ENCODE measurements at regions not wholly inside any gene's neighbourhood (a gene's known extent, or its start where the extent isn't known, plus 50 kb on each side); places are given as distances from the start of the nearest gene placed in this dataset.

GRCh38 chr10:60728056-60728455, 50.2 kb upstream of the CDK1 start:
- no peak for DNase-seq

DNA sequence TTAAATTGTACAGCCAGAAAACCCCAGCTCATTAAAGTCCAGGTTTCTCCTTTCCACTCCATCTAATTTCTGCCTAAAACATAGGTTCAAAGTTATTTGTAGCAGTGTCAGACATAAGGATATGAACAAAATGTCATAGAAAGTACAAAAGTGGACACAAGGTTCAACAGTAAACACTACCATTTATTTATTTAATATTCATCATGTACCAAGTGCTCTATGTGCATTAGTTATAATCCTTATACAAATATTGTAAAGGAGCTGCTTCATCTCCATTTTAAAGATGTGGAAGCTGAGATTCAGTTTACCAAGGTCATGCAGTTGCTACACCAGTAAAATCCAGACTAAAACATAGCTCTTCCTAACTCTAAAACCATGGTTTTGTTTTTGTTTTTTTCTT, 52.0 kb upstream of the CDK1 start:
- DNase-seq: no peak

DNA sequence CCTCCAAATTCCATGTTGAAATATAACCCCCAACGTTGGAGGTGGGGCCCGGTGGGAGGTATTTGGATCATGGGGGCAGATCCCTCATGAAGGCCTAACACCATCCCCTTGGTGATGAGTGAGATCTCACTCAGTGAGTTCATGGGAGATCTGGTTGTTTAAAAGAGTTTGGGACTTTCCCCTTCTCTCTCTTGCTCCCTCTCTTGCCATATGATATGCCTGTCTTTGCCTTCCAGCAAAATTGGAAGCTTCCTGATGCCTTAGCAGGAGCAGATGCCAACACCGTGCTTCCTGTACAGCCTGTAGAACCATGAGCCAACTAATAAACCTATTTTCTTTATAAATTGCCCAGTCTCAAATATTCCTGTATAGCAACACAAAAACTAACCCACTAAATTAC, 55.7 kb upstream of the CDK1 start:
- DNase-seq: no peak

DNA sequence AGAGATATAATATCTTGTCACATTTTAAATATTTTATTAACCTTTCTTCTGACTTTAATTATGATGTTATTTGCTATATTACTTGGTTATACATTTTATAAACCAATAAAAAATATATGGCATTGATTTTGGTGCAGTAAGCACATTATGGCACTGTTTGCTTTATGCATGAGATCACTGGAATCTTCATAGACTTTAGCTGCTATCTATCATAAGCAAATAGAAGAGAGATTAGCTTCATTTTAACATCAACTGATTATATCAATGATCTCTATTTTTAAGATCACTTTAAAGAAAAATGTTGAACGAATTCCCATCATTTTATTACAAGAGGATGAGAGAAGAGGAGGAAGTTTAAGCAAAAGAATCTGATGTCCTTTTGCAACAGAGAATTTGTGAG, 58.6 kb upstream of the CDK1 start:
- DNase-seq: no peak

GRCh38 chr10:60718886-60719285, 59.4 kb upstream of the CDK1 start:
- DNase-seq: no peak

DNA sequence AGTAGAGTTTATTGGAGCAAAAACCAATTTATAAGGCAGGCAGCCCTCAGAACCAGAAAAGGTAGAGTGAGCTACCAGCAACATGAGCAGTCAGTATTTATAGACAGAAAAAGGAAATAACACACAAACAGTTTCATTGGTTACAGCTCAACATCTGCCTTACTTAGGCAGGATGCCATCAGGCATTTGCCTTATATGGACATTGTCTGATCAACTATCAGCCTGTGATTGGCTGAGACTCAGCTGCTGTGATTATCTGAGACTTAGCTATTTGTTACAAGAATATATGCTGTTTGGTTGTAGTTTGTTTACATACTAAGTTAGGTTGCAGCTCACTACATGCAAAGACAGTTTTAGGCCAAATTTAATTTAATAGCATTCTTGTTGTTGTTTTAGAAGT, 60.4 kb upstream of the CDK1 start:
- DNase-seq: no peak

DNA sequence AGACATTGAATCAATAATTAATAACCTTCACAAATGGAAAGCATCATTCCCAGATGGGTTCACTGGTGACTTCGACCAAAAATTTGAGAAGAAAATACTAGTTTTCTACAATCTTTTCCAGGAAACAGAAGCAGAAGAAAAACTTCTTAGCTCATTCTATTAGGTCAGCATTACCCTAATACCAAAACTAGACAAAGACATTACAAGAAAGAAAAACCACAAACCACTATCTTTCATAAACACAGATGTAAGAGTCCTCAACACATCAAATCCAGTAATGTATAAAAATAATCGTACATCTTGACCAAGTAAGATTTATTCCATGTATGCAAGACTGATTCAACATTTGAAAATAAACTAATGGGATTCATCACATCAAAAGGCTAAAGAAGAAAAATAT, 64.0 kb upstream of the CDK1 start:
- no peak for DNase-seq

- DNase-seq: no peak
Measured at GRCh38 chr10:60711496-60711895, 66.8 kb upstream of the CDK1 start.

DNA sequence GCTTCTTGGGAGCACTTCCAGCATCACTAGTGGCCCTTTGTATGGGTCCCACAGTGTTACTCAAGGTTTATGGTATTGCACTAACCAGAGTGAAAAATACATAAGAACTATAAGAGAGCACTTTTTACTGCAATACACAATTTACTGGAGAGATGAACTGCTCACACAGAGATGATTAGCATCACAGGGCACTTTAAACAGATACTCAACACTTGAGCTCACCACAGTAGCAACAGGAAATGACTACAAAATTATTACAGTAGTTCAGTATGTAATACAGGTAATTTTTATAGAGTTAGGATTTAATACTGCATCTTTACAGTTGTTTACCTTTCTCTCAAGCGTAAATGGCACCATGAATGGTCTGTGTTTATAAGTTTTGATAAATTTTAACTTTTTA, 68.2 kb upstream of the CDK1 start:
- DNase-seq: no peak

DNA sequence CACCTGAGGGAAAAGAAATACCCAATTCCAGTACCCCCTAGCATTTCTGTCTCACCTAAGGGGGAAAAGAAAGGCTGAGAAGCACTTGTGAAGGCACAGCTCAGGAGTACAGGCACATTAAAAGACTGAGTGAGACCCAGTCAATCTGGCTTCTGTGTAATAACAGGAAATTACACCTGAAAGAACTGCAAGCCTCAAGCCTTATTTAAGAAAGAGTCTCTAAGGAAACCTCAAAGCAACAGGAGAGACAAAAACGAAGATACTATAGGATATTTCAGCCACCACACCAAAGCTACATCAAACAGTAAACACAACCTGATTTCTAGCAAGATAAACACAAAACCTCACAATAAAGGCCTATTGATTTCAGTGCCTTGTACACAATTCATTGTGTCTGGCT, 69.6 kb upstream of the CDK1 start:
- no peak for DNase-seq

DNA sequence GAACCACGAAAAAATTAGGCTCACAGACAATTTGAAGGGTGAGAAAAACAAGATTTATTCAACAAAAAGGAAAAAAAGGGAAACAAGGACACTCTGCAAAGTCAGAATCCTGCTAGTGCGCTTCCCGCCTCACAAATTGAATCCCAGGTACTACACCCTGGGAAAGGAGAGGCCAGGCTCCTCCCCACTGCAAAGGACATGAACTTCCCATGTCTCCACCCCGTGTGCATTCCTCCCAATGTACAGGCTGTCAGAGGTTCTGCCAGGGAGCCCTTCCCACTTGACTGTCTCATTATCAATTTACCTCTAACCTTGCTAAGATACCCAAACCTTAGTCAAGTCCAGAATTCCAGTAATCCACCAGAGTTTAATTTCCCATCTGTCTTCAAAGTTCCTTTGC, 70.4 kb upstream of the CDK1 start:
- DNase-seq: no peak

- DNase-seq: no peak
Measured at GRCh38 chr10:60706146-60706545, 72.1 kb upstream of the CDK1 start.

GRCh38 chr10:60705376-60705775, 72.9 kb upstream of the CDK1 start:
- no peak for DNase-seq

GRCh38 chr10:60704471-60704870, 73.8 kb upstream of the CDK1 start:
- no peak for DNase-seq

DNA sequence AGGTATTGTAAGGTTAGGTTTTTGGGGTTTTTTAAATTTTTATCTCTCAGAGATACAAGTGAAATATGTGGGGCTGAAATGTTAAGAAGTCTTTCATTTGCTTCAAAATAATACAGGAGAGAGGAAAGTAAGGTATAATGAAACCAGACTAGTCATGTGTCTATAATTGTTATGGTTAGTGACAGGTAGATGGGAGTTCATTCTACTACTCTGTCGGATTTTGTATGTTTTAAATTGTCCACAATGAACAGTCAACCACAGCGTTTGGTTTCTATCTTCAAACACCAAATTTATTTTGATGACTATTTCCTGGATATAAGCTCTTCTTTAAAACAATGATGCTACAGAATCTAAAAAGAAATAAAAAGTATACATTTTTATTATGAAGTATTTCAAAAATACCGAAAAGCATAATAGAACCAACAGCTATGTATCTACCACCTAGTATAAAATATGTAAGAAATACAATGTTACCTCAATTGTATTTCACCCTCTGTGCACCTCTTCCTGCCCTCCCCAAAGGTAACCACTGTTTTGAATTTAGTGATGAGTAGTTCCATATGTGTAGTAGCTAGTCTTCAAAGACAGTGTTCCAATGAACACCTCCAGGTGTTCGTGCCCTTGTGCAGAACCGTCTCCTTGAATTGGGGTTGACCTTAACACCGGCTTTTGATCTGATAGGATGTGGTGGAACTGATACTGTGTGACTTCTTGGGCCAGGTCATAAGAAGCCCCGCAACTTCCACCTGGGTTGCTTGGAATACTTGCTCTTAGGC, 74.8 kb upstream of the CDK1 start:
- DNase-seq: no peak

DNA sequence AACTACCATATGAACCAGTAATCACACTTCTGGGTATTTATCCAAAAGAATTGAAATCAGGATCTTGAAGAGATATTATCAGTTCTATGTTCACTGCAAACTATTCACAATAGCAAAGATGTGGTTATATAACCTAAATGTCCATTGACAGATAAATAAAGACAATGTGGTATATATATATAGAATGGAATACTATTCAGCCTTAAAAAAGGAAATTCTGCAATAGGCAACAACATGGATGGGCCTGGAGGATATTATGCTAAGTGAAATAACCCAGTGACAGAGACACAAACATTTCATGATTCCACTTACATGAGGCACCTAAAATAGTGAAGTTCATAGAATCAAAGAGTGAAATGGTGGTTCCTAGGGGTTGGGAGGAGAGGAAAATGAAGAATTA, 90.6 kb upstream of the CDK1 start:
- no peak for DNase-seq

- no peak for DNase-seq
Measured at GRCh38 chr10:60684091-60684490, 94.2 kb upstream of the CDK1 start.

GRCh38 chr10:60681103-60681502, 97.2 kb upstream of the CDK1 start:
- DNase-seq: no peak

DNA sequence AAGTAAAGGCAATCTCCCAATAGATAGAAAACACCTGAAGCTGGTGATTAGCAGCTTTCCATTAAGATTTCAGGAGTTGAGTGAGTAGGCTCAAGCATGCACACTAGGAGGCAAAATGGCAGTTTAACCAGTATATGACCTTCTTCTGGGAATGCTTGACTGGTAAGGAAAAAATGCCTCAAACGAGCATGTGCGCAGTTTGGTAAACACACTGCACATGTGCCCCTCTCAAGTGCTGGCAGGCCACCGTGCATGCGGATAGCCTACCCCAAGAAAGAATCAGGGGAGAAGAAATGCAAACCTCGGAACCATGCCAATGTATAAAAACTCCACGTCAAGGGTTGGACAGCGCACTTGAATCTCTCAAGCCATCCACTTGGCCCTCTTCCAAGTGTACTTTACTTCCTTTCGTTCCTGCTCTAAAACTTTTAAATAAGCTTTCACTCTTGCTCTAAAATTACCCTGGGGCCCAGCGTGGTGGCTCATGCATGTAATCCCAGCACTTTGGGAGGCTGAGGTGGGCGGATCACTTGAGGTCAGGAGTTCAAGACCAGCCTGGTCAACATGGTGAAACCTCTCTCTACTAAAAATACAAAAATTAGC, 98.8 kb upstream of the CDK1 start:
- no peak for DNase-seq

- no peak for DNase-seq
Measured at GRCh38 chr10:60678978-60679377, 99.3 kb upstream of the CDK1 start.

DNA sequence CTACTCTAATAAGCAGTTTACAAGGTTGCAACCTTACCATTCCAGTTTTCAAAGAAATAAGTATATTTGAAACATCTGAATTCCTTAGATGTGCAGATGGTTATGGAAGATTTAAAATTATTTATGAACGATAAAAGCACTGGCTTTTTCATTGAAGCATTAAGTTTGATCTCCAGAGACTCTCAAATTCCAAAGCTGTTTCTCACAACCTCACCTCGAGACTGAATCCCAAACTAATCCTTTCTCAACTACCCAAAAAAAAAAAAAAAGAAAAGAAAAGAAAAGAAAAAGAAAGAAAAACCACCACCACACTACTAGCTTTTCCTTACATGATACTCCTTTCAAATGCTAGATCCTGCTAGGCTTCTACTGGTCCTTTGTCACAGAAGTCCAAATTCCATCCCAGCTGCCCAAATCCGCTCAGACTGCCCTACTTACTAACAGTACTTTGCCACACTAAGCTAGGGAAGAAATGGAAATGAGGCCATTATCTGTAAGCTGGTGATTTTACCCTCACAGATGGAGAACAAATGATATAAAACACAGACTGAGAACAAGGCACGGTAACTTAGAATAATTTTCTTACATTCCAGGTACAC, 100.6 kb upstream of the CDK1 start:
- no peak for DNase-seq

GRCh38 chr10:60675236-60675635, 103.0 kb upstream of the CDK1 start:
- no peak for DNase-seq

DNA sequence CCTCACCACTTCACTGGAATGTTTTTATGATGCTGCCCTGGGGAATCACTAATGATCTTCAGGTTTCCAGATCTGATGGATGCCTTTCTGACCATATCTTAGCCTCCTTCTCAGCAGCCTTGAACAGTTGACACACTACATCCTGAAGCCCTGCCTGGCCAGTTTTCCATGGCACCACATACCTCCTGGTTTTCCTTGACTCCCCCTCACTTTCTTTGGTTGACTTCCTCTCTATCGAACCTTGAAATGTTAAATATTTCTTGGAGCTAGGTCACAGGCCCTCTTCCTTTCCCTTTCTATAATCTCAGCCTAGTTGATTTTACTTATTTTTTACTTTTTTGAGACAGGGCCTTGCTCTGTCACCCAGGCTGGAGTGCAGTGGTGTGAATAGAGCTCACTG, 108.8 kb upstream of the CDK1 start:
- no peak for DNase-seq

DNA sequence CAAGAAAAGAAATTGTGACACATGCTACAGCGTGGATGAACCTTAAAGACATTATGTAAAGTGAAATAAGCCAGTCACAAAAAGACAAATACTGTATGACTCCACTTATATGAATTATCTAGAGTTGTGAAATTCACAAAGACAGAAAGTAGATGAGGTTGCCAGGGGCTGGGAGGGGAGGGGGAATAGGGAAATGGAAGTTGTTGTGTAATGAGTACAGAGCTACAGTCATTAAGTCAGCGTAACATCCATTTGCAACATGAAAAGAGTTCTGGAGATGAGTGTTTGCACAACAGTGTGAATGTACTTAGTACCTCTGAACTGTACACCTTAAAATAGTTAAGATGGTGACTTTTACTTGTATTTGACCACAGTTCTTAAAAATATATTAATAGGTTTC, 112.1 kb upstream of the CDK1 start:
- DNase-seq: no peak

DNA sequence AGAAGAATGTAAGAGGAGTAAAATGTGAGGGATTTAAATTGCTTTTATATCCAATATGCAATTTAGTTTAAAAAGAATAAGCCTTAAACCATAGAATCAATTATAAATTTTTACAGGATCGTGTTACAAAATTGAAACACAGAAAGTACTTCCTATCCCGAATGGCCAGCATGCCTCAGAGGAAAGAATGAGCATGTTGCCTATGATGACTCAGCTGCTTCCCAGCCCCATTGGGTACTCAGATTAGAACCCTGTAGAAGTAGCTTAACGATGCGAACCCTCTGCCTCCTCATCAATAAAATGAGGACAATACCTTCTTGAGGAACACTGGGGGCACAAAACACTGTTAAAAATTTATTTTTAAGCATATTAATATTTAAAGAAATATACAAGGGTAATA, 113.4 kb upstream of the CDK1 start:
- DNase-seq: no peak
